Activated CD4-positive, alpha-beta T cell treated with anti-CD3 and anti-CD28 coated beads, Interleukin-2, amount 50 U/mL, for 16 hours (primary cell): ENCODE measurements at regions not wholly inside any gene's neighbourhood (a gene's known extent, or its start where the extent isn't known, plus 50 kb on each side); places are given as distances from the start of the nearest gene placed in this dataset.

Experiments
- DNase-seq: peaks from one replicate; pipeline ENCODE4 v3.0.0-alpha.2; 2020

- DNase-seq: no peak
Measured at GRCh38 chr13:99659226-99659625, 158.0 kb downstream of the TM9SF2 start.

GRCh38 chr13:99658261-99658991 is 157.2 kb downstream of the TM9SF2 start:
- DNase-seq: peak; percentile 45

DNA sequence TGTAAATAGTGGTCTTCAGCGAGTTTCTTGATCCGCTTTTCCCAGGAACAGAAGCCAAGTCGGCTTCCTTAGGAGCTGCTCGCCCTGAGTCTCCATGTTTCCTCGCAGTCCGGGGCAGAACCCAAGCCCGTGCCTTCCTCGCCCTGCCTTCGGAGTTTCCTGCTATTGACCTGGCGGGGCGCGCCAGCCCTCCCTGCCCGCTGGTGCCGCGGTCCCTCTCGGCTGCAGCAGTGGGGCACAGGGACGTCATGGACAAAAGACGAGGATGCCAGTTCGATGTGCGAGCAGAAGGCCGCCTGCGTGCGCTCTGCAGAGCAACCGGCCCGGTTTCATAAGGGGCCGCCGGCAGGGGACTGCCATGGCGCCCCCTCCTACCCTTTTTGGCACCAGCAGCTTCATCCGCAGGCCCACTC is 156.6 kb downstream of the TM9SF2 start:
- DNase-seq: peak; percentile 13

GRCh38 chr13:99656844-99657381 is 155.6 kb downstream of the TM9SF2 start:
- peak; percentile 70 for DNase-seq

DNA sequence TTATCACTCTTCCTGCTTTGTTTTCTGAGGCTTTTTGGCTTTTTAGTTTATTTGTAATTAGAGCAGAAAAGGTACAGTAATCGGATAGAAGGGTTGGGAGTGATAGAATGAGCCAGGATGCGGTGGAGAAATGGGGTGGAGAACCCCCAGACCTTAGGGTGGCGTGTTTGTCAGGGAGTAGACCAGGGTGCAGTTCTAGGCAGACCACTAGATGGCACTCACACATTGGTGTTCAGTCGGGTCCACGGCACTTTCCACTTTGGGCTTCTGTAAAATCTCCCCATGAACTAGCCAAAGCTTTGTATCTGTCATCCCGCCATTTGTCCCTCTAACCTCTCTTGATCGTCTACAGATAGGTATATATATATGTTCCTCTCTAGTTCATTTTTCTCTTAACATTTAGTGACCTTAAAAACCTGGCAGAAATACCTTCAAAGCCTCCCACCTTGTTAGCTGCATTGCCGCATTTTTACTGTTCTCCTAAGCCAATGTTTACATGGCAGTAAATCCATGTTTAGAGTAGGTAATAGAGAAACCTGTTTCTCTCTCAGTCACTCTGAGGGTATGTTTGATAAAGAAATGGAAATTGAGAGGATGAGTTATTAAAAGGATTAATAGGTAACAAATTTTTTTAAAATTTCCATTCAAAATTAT is 154.9 kb downstream of the TM9SF2 start:
- peak; percentile 84 for DNase-seq

DNA sequence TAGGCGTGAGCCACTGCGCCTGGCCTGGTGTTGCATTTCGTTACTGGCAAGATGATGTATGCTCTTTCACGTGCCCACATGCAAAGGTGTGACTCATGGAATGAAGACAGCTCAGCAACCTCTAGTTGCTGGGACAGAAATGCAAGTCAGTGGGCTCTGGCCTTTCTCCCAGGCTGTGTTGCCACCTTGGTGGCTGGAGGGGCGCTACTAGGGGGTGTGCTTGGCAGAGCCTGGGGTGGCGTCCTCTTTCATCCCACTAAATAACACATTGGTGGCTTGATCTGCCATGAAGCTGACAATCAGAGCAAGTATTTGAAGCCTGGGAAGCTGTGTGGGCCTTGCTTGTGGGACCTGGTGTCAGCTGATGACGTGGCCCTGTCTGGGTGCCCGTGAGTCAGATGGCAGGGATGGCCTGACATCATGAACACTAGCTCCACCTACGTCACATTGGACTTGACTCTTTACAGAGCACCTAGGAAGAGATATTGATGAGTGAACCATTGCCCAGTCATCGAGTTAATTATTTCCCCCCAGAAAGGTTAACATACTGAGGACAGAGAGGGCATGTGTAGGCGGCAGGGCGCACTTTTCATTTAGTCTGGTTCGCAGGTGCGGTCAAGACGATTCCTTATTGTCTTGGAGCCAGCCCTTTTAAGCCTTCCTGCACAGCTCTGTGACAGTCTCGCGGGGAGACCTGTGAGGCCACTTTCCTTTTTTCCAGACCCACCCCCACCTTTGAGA is 154.2 kb downstream of the TM9SF2 start:
- peak; percentile 43 for DNase-seq

DNA sequence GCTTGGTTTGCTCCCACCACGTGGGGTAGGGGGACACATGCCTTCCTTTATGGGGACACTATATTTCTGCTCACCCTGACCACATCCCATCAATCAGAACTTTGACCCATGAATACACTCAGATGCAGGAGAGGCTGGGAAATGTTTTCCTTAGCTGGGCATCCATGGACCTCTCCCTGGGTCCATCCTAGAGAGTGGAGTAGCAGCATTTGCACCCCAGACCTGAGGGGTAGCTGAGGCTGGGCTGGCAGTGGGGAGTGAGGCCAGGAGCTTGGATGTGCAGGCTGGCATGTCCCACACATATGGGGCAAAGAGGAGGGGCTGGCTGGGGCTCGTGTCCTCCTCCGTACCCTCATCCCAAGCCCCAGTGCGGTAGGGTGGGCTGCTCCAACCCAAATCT is 152.8 kb downstream of the TM9SF2 start:
- DNase-seq: no peak

GRCh38 chr13:99653526-99653925 is 152.3 kb downstream of the TM9SF2 start:
- no peak for DNase-seq

GRCh38 chr13:99652901-99653300 is 151.6 kb downstream of the TM9SF2 start:
- no peak for DNase-seq

- DNase-seq: no peak
Measured at GRCh38 chr13:99652141-99652540, 150.9 kb downstream of the TM9SF2 start.

DNA sequence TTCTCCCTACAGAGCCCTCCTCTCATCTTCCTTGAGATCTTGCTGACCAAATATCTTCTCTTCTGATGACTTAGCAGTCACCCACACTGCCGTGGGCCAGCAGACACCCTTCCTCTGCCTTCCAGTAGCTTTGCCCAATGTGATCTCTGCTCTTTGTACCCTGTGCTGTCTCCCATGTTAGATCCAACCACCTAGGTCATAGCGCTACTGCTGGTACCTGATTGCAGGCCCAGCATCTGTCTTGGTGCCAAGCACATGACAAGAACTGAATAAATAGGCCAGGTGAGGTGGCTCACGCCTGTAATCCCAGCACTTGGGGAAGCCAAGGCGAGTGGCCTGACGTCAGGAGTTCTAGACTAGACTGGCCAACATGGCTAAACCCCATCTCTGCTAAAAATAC is 149.7 kb downstream of the TM9SF2 start:
- DNase-seq: no peak

DNA sequence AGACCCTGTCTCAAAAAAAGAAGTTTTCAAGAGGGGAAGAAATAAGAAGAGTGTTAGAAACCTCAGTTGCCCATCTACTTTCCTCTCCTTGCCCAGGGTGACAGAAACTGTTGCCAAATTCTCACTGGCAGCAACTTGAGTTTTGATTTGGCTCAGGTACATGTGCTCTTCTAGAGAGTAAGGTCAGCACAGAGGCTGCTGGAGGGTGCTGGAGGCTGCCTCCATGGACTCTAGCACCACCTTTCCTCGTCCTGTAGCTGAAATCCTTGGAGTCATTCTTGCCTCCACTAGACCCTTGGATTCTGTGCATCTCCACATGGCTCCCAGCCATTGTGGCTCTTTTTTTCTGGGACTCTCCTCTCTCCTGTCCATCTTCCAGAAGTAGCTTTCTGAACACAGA is 149.1 kb downstream of the TM9SF2 start:
- no peak for DNase-seq

DNA sequence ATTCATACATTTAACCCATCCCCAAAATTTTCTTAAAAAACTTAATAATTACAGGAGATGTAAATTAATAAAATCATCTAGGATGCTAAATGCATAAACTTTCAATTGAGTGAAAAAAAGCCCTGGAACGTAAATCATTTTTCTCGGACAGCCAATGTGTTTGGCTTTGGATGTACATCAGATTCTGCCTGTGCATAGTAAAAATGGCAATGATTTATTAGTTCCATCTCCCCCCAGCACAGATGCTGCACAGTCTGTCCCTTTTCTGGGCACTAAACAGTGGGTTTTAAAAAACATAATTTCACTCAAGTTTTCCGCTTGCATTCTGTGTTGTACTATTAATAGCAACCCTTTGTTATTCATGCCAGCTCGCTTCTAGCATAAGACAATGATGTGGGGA is 147.7 kb downstream of the TM9SF2 start:
- no peak for DNase-seq

DNA sequence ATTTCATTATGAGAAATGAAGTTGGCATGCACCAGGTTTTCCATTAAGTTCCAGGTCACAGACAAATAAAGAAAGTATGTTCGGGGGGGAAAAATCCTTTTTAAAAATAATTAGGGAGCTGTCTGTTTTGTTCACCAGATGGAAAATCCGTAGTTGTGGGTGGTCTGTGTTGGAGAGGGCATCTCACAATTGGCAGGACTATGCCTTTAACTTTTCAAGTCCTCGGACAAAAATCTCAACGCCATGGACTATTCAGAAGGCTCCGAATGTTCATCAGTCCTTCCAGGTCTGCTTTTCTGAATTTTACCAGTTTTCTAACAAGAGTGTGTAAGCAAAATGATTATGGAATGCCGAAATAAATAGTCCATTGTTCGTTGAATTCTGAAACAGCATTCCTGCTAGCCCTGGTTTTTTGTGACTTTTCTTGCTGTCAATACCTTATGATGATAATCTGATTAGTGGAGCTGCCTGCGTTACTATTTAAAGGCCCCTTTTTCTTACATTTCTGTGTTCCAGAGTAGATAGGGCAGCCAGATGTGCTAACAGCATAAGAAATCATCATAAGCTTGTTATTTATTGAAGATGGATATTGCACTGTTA is 146.9 kb downstream of the TM9SF2 start:
- DNase-seq: no peak

GRCh38 chr13:99647596-99647985 is 146.3 kb downstream of the TM9SF2 start:
- no peak for DNase-seq

GRCh38 chr13:99646866-99647595 is 145.8 kb downstream of the TM9SF2 start:
- no peak for DNase-seq

DNA sequence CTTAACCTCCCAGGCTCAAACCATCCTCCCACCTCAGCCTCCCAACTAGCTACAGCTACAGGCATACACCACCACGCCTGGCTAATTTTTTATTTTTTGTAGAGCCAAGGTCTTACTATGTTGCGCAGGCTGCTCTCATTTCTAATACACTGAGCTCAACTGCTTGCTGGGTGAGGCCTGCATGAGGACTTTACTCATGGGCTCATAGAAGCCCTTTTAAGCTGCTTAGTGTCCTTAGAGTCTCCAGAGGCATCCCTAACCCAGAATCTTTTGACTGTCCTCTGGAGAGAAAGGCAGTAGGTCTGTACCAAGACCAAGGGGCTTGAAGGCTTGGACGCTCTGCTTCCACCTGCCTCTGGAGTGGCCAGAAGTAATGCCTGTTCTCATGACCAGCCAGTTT is 141.6 kb downstream of the TM9SF2 start:
- DNase-seq: no peak

- no peak for DNase-seq
Measured at GRCh38 chr13:99642006-99642405, 140.7 kb downstream of the TM9SF2 start.

- no peak for DNase-seq
Measured at GRCh38 chr13:99640260-99640659, 139.0 kb downstream of the TM9SF2 start.

- no peak for DNase-seq
Measured at GRCh38 chr13:99639126-99639525, 137.9 kb downstream of the TM9SF2 start.

GRCh38 chr13:99636728-99637353 is 135.6 kb downstream of the TM9SF2 start:
- DNase-seq: no peak

GRCh38 chr13:99636306-99636705 is 135.0 kb downstream of the TM9SF2 start:
- DNase-seq: no peak
